C1 segment of cervical spinal cord (tissue), 14 donors: ENCODE measurements at regions not wholly inside any gene's neighbourhood (a gene's known extent, or its start where the extent isn't known, plus 50 kb on each side); places are given as distances from the start of the nearest gene placed in this dataset.
"Not testable (repeated sequence)": the region's sequence is repeated elsewhere in the genome, so short reads cannot be mapped to it uniquely, and the experiment has no call there.

Experiments
- DNase-seq, 14 donors: peaks; one replicate each; lab custom pipeline; 2025; lab: John Stamatoyannopoulos, UW

- no peak for DNase-seq
Measured at GRCh38 chrX:137882960-137883359, 317.0 kb downstream of the ZIC3 start.

GRCh38 chrX:137884813-137885212, 318.9 kb downstream of the ZIC3 start:
- not testable (repeated sequence) for DNase-seq

- no peak for DNase-seq
Measured at GRCh38 chrX:137891431-137891830, 325.5 kb downstream of the ZIC3 start.

GRCh38 chrX:137896123-137896522, 330.2 kb downstream of the ZIC3 start:
- DNase-seq = no peak

- no peak for DNase-seq
Measured at GRCh38 chrX:137915466-137915865, 349.5 kb downstream of the ZIC3 start.

- no peak for DNase-seq
Measured at GRCh38 chrX:137916090-137916746, 350.3 kb downstream of the ZIC3 start.

GRCh38 chrX:137926090-137926489, 360.2 kb downstream of the ZIC3 start:
- DNase-seq = no peak

GRCh38 chrX:137929951-137930350, 364.0 kb downstream of the ZIC3 start:
- DNase-seq = no peak

GRCh38 chrX:137930533-137930932, 364.6 kb downstream of the ZIC3 start:
- DNase-seq = no peak

- not testable (repeated sequence) for DNase-seq
Measured at GRCh38 chrX:137934214-137934613, 368.3 kb downstream of the ZIC3 start.

- not testable (repeated sequence) for DNase-seq
Measured at GRCh38 chrX:137934887-137935286, 369.0 kb downstream of the ZIC3 start.

GRCh38 chrX:137945470-137945869, 379.5 kb downstream of the ZIC3 start:
- no peak for DNase-seq

- DNase-seq = no peak
Measured at GRCh38 chrX:137969191-137969590, 403.3 kb downstream of the ZIC3 start.

GRCh38 chrX:137982472-137983172, 416.7 kb downstream of the ZIC3 start:
- no peak for DNase-seq

- DNase-seq = no peak
Measured at GRCh38 chrX:137988470-137988869, 422.5 kb downstream of the ZIC3 start.

GRCh38 chrX:137998619-137999018, 432.7 kb downstream of the ZIC3 start:
- no peak for DNase-seq

GRCh38 chrX:137999071-137999470, 433.1 kb downstream of the ZIC3 start:
- DNase-seq = no peak

- DNase-seq = no peak
Measured at GRCh38 chrX:137999552-137999951, 433.6 kb downstream of the ZIC3 start.

GRCh38 chrX:138001226-138001625, 435.3 kb downstream of the ZIC3 start:
- no peak for DNase-seq

- DNase-seq = no peak
Measured at GRCh38 chrX:138006180-138006579, 440.3 kb downstream of the ZIC3 start.

GRCh38 chrX:138008281-138008680, 442.4 kb downstream of the ZIC3 start:
- DNase-seq = no peak

- no peak for DNase-seq
Measured at GRCh38 chrX:138011468-138011867, 445.5 kb downstream of the ZIC3 start.

GRCh38 chrX:138014577-138014976, 448.6 kb downstream of the ZIC3 start:
- no peak for DNase-seq
